ENCODE measurements at regions not wholly inside any gene's neighbourhood (a gene's known extent, or its start where the extent isn't known, plus 50 kb on each side); places are given as distances from the start of the nearest gene placed in this dataset.

DNA sequence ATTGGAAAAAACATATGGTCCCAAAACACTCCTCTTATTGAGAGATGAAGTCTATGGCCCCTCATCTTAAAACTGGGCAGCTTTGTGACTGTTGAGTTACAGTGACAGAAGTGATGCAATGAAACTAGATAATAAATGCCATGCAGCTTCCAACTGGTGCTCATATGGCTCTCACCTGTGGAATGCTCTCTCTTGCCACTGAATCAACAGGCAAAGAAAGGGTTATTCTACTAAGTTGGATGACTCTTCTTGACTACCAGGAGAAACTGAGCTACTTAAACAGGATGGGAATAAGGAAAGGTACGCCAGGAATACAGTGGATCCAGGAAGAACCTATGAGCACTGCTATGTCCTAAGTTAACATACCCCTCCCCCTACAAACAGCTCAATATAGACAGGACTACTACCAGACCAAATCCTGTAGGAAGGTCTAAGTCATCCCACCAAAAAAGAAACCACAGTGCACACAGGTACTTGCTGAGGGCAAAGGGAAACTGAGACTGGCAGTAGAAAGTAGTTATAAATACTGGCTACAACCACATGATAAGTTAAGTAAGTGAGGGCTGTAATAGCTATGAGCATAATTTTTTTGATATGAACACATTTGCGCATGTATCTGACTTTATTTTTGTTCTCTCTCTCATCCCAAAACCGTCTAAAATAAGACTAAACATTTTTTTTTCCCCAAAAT is 398.5 kb downstream of the ZFHX3 start:
- TF ChIP-seq, protein P1, sequence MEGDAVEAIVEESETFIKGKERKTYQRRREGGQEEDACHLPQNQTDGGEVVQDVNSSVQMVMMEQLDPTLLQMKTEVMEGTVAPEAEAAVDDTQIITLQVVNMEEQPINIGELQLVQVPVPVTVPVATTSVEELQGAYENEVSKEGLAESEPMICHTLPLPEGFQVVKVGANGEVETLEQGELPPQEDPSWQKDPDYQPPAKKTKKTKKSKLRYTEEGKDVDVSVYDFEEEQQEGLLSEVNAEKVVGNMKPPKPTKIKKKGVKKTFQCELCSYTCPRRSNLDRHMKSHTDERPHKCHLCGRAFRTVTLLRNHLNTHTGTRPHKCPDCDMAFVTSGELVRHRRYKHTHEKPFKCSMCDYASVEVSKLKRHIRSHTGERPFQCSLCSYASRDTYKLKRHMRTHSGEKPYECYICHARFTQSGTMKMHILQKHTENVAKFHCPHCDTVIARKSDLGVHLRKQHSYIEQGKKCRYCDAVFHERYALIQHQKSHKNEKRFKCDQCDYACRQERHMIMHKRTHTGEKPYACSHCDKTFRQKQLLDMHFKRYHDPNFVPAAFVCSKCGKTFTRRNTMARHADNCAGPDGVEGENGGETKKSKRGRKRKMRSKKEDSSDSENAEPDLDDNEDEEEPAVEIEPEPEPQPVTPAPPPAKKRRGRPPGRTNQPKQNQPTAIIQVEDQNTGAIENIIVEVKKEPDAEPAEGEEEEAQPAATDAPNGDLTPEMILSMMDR (IDR thresholded peaks at IDR 0.05; ENCODE audit: poor library complexity): no peak
- no peak for TF ChIP-seq EZH2 (IDR thresholded peaks at IDR 0.05; ENCODE audit: borderline replicate concordance)

Measured in hepatocyte (in vitro differentiated cells).